K562 (cell line): ENCODE measurements at regions not wholly inside any gene's neighbourhood (a gene's known extent, or its start where the extent isn't known, plus 50 kb on each side); places are given as distances from the start of the nearest gene placed in this dataset.

Experiments
- CHD2 ChIP-seq: IDR thresholded peaks from 2 replicates; pipeline ENCODE4 v1.6.1; 2011; ENCODE audit warnings: low read depth, low read length
- CTBP1 ChIP-seq: fragments of 450-650 bp; IDR thresholded peaks from 2 replicates; pipeline ENCODE4 v1.6.1; 2016; ENCODE audit warnings: borderline replicate concordance
- MED1 ChIP-seq: sonication (generic); formaldehyde crosslinking; IDR thresholded peaks from 2 replicates; pipeline ENCODE4 v1.8.1; 2023; ENCODE audit warnings: missing genetic modification reagents, borderline replicate concordance
- POLR2A ChIP-seq: fragments of 450-650 bp; conservative IDR thresholded peaks from 2 replicates; pipeline ENCODE4 v1.6.1; 2016
- POLR2AphosphoS5 ChIP-seq: IDR thresholded peaks from 2 replicates; pipeline ENCODE4 v1.6.1; 2011; ENCODE audit warnings: mild to moderate bottlenecking, low read depth, low read length, moderate library complexity; ENCODE audit not compliant: control insufficient read depth, insufficient read depth
- ZNF316 ChIP-seq: fragments of 450-650 bp; IDR thresholded peaks from 2 replicates; pipeline ENCODE4 v1.6.1; 2016
- TF ChIP-seq, protein P1 (sequence below), 2 experiments: fragments of 450-650 bp in 1 of 2; IDR thresholded peaks; 2 replicates each; pipeline ENCODE4 v1.6.1; 2011 to 2017; ENCODE audit warnings: low read depth in 2 of 2, antibody characterized with exemption in 1 of 2, borderline replicate concordance in 1 of 2, low read length in 1 of 2, mild to moderate bottlenecking in 1 of 2, mixed read lengths in 1 of 2; ENCODE audit not compliant: control insufficient read depth in 1 of 2
- TF ChIP-seq, protein P2 (sequence below), 2 experiments: fragments of 450-650 bp; formaldehyde crosslinking in 1 of 2; IDR thresholded peaks; 2 replicates each; pipeline versions ENCODE4 v1.4.0 to v1.6.1; 2014 to 2020; ENCODE audit warnings: mild to moderate bottlenecking in 2 of 2, borderline replicate concordance in 1 of 2, low read depth in 1 of 2
- TF ChIP-seq, protein P3 (sequence below), 3 experiments: IDR thresholded peaks in 2 of 3; conservative IDR thresholded peaks in 1 of 3; 2 replicates each; pipeline ENCODE4 v1.5.1; 2011 to 2012; ENCODE audit warnings: low read length in 3 of 3, mild to moderate bottlenecking in 3 of 3, control low read depth in 2 of 3, improper control_type of control experiment in 1 of 3, inconsistent platforms in 1 of 3, low read depth in 1 of 3, mixed read lengths in 1 of 3, moderate library complexity in 1 of 3; ENCODE audit not compliant: insufficient read depth in 2 of 3

DNA sequence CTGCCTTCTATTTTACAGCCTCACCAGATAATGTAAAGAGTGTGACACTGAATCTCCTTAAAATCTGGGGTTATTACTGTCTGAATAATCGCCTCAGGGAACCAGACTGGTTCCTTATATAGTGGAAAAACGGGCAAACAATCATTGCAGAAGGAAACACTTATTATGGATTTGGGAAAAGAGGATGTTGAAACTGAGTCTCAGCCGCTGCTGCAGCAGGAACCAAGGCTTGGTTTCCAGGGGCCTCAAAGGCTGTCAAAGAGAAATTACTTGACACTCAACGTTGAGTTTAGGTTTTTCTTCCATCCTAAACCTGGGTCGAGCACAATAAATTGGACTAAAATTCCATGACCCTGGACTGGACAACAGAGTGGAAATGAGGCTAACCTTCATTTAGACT lies 103.8 kb upstream of the AHR start:
- no peak for TF ChIP-seq CHD2
- TF ChIP-seq POLR2A, result no peak
- TF ChIP-seq CTBP1, result no peak
- TF ChIP-seq, protein P1, sequence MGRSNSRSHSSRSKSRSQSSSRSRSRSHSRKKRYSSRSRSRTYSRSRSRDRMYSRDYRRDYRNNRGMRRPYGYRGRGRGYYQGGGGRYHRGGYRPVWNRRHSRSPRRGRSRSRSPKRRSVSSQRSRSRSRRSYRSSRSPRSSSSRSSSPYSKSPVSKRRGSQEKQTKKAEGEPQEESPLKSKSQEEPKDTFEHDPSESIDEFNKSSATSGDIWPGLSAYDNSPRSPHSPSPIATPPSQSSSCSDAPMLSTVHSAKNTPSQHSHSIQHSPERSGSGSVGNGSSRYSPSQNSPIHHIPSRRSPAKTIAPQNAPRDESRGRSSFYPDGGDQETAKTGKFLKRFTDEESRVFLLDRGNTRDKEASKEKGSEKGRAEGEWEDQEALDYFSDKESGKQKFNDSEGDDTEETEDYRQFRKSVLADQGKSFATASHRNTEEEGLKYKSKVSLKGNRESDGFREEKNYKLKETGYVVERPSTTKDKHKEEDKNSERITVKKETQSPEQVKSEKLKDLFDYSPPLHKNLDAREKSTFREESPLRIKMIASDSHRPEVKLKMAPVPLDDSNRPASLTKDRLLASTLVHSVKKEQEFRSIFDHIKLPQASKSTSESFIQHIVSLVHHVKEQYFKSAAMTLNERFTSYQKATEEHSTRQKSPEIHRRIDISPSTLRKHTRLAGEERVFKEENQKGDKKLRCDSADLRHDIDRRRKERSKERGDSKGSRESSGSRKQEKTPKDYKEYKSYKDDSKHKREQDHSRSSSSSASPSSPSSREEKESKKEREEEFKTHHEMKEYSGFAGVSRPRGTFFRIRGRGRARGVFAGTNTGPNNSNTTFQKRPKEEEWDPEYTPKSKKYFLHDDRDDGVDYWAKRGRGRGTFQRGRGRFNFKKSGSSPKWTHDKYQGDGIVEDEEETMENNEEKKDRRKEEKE (IDR thresholded peaks at IDR 0.05; ENCODE audit: borderline replicate concordance in 1 of 2, control insufficient read depth in 1 of 2, low read depth in 2 of 2, low read length in 1 of 2), result no peak
- TF ChIP-seq, protein P2, sequence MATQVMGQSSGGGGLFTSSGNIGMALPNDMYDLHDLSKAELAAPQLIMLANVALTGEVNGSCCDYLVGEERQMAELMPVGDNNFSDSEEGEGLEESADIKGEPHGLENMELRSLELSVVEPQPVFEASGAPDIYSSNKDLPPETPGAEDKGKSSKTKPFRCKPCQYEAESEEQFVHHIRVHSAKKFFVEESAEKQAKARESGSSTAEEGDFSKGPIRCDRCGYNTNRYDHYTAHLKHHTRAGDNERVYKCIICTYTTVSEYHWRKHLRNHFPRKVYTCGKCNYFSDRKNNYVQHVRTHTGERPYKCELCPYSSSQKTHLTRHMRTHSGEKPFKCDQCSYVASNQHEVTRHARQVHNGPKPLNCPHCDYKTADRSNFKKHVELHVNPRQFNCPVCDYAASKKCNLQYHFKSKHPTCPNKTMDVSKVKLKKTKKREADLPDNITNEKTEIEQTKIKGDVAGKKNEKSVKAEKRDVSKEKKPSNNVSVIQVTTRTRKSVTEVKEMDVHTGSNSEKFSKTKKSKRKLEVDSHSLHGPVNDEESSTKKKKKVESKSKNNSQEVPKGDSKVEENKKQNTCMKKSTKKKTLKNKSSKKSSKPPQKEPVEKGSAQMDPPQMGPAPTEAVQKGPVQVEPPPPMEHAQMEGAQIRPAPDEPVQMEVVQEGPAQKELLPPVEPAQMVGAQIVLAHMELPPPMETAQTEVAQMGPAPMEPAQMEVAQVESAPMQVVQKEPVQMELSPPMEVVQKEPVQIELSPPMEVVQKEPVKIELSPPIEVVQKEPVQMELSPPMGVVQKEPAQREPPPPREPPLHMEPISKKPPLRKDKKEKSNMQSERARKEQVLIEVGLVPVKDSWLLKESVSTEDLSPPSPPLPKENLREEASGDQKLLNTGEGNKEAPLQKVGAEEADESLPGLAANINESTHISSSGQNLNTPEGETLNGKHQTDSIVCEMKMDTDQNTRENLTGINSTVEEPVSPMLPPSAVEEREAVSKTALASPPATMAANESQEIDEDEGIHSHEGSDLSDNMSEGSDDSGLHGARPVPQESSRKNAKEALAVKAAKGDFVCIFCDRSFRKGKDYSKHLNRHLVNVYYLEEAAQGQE (IDR thresholded peaks at IDR 0.05; ENCODE audit: borderline replicate concordance), result no peak
- TF ChIP-seq, protein P2 (CRISPR knock-in tag; IDR thresholded peaks at IDR 0.05; ENCODE audit: low read depth), result no peak
- TF ChIP-seq, protein P3, sequence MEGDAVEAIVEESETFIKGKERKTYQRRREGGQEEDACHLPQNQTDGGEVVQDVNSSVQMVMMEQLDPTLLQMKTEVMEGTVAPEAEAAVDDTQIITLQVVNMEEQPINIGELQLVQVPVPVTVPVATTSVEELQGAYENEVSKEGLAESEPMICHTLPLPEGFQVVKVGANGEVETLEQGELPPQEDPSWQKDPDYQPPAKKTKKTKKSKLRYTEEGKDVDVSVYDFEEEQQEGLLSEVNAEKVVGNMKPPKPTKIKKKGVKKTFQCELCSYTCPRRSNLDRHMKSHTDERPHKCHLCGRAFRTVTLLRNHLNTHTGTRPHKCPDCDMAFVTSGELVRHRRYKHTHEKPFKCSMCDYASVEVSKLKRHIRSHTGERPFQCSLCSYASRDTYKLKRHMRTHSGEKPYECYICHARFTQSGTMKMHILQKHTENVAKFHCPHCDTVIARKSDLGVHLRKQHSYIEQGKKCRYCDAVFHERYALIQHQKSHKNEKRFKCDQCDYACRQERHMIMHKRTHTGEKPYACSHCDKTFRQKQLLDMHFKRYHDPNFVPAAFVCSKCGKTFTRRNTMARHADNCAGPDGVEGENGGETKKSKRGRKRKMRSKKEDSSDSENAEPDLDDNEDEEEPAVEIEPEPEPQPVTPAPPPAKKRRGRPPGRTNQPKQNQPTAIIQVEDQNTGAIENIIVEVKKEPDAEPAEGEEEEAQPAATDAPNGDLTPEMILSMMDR (IDR thresholded peaks at IDR 0.05 in 2 of 3, conservative IDR thresholded peaks at IDR 0.05 in 1 of 3; ENCODE audit: insufficient read depth in 2 of 3, low read depth in 1 of 3, low read length in 3 of 3), result no peak
- no peak for TF ChIP-seq MED1 (CRISPR knock-in tag)
- no peak for TF ChIP-seq POLR2AphosphoS5
- no peak for TF ChIP-seq ZNF316
